DMS114 treated with DMSO at 0.1 percent for 48 hours (cell line): ENCODE measurements at regions not wholly inside any gene's neighbourhood (a gene's known extent, or its start where the extent isn't known, plus 50 kb on each side); places are given as distances from the start of the nearest gene placed in this dataset.
"Not testable (repeated sequence)": the region's sequence is repeated elsewhere in the genome, so short reads cannot be mapped to it uniquely, and the experiment has no call there.

ENCODE experiments used
- DNase-seq: peaks from one replicate; lab custom pipeline; 2025; ENCODE audit not compliant: unreplicated experiment; lab: John Stamatoyannopoulos, UW

DNA sequence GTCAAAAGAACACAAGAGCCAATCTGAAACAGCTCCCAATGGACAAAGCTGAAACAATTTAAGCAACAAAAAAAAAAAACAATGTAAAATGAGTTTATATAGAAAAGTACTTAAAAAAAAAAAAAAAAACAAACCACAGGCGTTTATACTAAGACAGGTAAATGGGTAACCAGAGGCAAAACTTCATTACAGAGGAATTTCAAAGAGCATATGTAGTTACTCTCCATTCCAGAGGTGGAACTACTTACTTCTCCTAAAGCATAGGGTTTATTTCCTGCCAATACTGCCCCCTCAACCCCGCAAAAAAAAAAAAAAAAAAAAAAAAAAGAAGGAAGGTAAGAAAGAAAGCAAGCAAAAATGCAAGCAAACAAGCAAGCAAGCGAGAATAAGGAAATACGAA is 132.9 kb downstream of the LIG4 start:
- DNase-seq, result no peak

GRCh38 chr13:108077284-108077683 is 138.1 kb downstream of the LIG4 start:
- DNase-seq, result no peak

DNA sequence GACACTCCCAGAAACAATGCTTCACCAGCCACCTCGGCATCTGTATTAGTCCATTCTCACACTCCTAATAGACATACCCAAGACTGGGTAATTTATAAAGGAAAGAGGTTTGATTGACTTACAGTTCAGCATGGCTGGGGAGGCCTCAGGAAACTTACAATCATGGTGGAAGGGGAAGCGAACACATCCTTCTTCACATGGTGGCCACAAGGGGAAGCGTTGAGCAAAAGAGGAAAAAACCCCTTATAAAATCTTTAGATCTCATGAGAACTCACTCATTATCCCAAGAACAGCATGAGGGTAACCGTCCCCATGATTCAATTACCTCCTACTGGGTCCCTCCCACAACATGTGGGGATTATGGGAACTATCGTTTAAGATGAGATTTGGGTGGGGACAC is 140.9 kb downstream of the LIG4 start:
- not testable (repeated sequence) for DNase-seq

DNA sequence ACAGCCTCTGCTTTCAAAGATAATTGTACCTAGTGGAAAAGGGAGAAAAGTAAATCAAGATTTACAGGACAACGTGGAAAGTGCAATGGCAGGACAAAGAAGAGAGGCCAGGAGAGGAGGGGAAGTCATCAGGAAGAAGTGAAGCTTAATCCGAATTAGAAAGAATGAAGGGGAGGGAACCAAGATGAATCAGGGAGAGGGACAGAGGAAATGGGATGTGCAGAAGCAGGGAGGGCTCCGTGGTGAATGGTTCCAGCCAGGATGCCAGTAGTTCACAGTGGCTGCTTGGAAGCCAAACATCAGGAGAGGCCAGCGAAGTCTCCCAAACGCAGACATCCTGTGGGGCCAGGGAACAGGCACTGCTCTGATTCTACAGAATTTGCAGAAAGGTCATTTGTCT is 144.4 kb downstream of the LIG4 start:
- DNase-seq, result no peak

DNA sequence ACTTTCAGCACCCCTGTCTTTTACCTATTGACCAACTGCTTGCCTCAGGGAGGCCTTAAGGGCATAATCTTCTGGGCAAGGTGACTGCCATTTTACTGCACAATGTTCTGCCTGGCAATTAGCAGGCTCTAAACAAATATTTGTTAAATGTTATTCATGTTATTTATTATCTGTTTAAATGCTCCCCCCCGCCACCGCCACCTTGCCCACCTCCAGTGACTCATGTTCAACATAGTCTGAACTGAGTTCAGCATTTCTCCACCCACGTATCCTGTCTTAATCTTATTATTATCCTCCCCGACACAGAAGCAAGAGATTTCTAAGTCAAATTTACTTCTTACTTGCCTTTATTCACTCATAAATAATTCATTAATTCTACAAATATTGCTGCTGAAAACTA is 144.8 kb downstream of the LIG4 start:
- no peak for DNase-seq

GRCh38 chr13:108069521-108070210 is 145.7 kb downstream of the LIG4 start:
- no peak for DNase-seq

- DNase-seq, result not testable (repeated sequence)
Measured at GRCh38 chr13:108064372-108064771, 151.0 kb downstream of the LIG4 start.

DNA sequence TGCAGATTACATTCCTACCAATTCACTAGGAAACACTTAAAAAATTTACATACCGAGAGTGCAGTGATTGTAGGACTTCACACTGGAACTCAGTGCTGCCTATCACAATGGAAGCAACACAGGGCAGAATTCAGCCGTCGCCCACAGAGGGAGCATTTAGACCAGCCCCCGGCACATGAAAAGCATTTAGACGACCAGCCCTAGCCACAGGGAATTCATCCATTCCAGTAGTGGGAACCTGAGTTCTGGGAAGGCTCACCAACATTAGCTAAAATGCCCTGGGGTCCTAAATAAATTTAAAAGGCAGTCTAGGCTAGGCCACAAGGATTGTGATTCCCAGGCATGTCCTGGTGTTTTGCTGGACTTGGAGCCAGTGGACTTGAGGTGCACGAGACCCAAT is 155.2 kb downstream of the LIG4 start:
- no peak for DNase-seq

DNA sequence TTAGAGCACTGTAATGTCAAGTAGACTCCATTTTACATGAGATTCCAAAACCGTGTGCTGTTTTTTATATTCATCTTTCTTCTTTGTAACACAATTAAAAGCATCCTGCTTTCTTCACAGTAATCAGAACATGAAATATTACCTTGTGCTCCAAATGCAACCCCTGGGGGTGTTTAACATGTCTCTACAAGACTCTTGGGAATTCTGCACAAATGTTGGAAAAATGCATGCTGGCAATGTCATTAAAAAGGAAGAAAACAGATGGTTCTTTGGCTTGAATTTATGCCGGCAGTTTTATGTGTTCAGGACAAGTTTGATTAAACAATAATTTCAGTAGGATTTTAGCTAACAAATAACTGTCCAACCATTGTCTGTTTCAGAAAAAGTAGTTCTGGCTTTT is 159.1 kb downstream of the LIG4 start:
- no peak for DNase-seq

DNA sequence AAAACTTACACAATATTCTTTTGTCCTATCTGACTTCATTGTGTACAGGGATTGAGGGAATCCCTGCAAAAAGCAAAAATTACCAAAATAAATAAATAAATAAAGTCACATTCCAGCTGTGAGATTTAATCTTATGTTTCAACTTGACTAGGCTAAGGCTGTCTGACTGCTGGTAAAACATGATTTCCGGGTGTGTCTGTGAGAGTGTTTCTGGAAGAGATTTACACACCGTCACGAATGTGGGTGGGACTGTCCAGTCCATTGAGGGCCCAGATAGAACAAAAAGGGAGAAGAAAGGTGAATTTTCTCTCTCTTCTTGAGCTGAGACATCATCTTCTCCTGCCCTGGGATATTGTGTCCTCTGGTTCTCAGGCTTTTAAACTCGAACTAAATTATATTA is 166.1 kb downstream of the LIG4 start:
- no peak for DNase-seq

- DNase-seq, result no peak
Measured at GRCh38 chr13:108044954-108045353, 170.4 kb downstream of the LIG4 start.

- DNase-seq, result not testable (repeated sequence)
Measured at GRCh38 chr13:108042866-108043265, 172.5 kb downstream of the LIG4 start.

DNA sequence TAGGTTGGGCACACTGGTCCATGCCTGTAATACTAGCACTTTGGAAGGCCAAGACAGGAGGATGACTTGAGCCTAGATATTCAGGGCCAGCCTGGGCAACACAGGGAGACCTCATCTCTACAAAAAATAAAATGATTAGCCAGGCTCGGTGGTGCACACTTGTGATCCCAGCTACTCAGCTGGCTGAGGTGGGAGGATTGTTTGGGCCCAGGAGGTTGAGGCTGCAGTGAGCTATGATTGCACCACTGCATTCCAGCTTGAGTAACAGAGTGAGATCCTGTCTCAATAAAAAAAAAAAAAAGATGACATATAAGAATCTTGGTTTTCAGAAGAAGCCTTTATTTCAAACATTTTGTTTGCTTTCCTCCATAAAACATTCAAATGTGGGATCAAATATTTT is 178.0 kb downstream of the LIG4 start:
- DNase-seq, result no peak

DNA sequence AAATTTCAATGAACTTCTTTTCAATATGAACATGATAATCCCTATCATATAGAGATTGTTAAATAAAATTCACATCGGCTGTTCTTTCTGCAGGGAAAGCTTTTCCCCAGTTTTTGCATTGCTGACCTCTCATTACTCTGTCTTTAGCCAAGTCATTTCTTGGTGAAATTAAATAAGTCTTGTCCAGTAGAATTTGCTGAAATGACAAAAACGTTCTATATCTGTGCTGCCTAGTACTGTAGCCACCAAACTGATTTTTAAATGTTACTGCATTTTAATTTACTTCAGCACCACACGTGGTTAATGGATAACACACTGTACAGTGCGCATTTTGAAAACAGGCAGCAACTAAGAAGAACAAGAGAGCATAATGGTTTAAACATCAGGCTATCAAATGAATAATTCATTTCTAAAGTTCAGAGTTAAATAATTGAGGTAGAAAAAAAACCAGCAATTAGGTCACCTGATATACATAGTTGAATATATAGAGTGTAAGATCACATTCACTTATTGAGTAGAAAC is 178.9 kb downstream of the LIG4 start:
- DNase-seq, result no peak

DNA sequence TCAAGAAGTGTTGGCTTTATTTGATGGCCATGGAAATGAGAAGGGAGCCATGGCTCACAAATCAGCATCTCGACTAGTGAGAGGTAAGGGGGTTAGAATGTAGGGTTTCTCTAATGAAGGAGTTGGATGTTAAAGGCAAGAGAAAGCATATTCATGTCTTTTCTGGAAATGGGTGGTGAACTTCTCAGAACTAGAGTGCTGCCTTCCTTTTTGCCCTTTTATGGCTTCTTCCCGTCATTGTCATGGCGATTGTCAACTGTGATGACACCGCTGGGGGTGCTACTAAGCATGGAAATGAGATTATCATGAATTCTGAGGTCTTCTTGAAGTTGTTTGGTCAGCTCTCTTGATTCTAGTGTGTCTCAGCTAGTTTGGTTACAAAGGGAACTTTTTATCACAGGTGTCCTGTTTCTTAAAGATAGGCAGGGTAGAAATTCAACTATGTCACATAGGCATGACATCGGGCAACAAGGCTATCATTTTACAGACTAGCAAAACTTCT is 180.4 kb downstream of the LIG4 start:
- DNase-seq, result no peak

- no peak for DNase-seq
Measured at GRCh38 chr13:108033800-108034707, 181.3 kb downstream of the LIG4 start.

GRCh38 chr13:108031865-108032264 is 183.5 kb downstream of the LIG4 start:
- no peak for DNase-seq

DNA sequence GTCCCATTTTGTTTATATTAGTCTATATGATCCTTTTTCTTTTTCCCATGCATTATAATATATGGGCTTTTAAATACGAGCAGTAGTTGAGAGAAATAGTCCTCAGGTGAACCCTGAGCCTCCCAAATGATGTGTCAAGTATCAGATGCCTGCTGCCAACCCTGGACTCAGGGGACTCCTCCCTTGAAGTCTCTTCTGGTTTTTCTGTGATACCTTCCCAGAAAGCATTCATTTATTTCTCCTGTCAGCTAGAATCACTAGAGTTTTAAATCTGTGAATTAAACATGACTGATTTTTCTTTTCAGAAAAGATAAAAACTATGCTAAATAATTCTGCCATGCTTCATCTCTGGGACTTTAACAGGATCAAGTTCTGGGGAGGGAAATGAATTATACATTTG is 184.6 kb downstream of the LIG4 start:
- DNase-seq, result no peak

- no peak for DNase-seq
Measured at GRCh38 chr13:108026680-108027410, 188.5 kb downstream of the LIG4 start.

GRCh38 chr13:108020027-108020426 is 195.3 kb downstream of the LIG4 start:
- DNase-seq, result no peak

DNA sequence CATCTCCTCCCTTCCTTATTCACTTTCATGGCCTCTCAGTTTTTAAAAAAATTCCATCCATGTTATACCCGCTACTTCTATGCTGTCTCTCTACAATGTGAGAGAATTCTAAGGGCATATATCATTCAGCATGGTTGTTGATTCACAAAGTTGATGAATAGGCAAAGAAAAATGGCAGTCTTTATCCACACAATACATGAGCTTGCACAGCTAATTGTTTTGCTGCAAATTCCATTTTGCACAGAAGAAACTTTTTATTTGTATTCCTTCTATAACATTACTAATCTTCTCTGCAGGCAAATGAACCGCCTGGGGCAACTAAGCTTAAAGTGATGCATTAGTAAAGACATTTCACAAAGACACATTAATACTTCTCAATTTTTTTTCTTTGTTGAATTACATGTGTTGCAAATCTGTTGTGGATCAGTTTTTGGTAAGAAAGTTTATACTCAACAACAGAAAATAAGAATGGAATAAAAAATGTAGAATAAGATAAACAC is 196.9 kb downstream of the LIG4 start:
- DNase-seq, result no peak
